Progenitor cell of endocrine pancreas (in vitro differentiated cells): ENCODE measurements at regions not wholly inside any gene's neighbourhood (a gene's known extent, or its start where the extent isn't known, plus 50 kb on each side); places are given as distances from the start of the nearest gene placed in this dataset.
"Not testable (repeated sequence)": the region's sequence is repeated elsewhere in the genome, so short reads cannot be mapped to it uniquely, and the experiment has no call there.

Experiments
- DNase-seq: peaks from one replicate; pipeline ENCODE4 v3.0.0; 2021; ENCODE audit warnings: low spot score; ENCODE audit not compliant: unreplicated experiment
- H3K27ac Mint-ChIP-seq: 2 replicates; pipeline ENCODE4 v1.8.0; 2021; ENCODE audit warnings: mild to moderate bottlenecking, moderate library complexity, mixed read lengths
- H3K27me3 Mint-ChIP-seq: 2 replicates; pipeline ENCODE4 v1.8.0; 2021; ENCODE audit warnings: mixed read lengths
- H3K36me3 Mint-ChIP-seq: 2 replicates; pipeline ENCODE4 v1.8.0; 2022; ENCODE audit warnings: mixed read lengths; ENCODE audit not compliant: insufficient read depth
- H3K4me1 Mint-ChIP-seq: 2 replicates; pipeline ENCODE4 v1.8.0; 2021; ENCODE audit warnings: low read depth, mixed read lengths
- H3K4me3 Mint-ChIP-seq: 2 replicates; pipeline ENCODE4 v1.8.0; 2021; ENCODE audit warnings: low read depth, mild to moderate bottlenecking, moderate library complexity, mixed read lengths
- H3K9me3 Mint-ChIP-seq: 2 replicates; pipeline ENCODE4 v1.8.0; 2021; ENCODE audit warnings: low read depth, mixed read lengths
- CTCF ChIP-seq: fragments of 200-600 bp; sonication (generic); IDR thresholded peaks from one replicate; pipeline ENCODE4 v1.5.0; 2021; ENCODE audit warnings: antibody characterized with exemption, mild to moderate bottlenecking; ENCODE audit not compliant: unreplicated experiment

- TF ChIP-seq CTCF = no peak
- Mint-ChIP-seq H3K4me3 (no peak overlapping the region), H3K4me1 (peaks cover 9% of the 10 kb centered on the region), H3K9me3 (no peaks in the 10 kb centered on the region), H3K27ac (no peak overlapping the region), H3K27me3 (no peaks in the 10 kb centered on the region), H3K36me3 (peaks cover 13% of the 10 kb centered on the region)
- no peak for DNase-seq
Measured at GRCh38 chr22:25497181-25497641, 67.3 kb upstream of the GRK3 start.

- no peaks in the 10 kb centered on the region for H3K27me3 Mint-ChIP-seq
- H3K4me1 Mint-ChIP-seq = peaks cover 9% of the 10 kb centered on the region
- peaks cover 13% of the 10 kb centered on the region for H3K36me3 Mint-ChIP-seq
- no peak overlapping the region for H3K4me3 Mint-ChIP-seq
- DNase-seq = no peak
- no peaks in the 10 kb centered on the region for H3K9me3 Mint-ChIP-seq
- TF ChIP-seq CTCF = no peak
- no peak overlapping the region for H3K27ac Mint-ChIP-seq
Measured at GRCh38 chr22:25497716-25498115, 66.8 kb upstream of the GRK3 start.

- H3K9me3 Mint-ChIP-seq, DNase-seq, H3K4me3 Mint-ChIP-seq, H3K4me1 Mint-ChIP-seq, H3K36me3 Mint-ChIP-seq, H3K27me3 Mint-ChIP-seq, H3K27ac Mint-ChIP-seq: not testable (repeated sequence)
Measured at GRCh38 chr22:25500671-25501070, 63.8 kb upstream of the GRK3 start.

GRCh38 chr22:25504017-25504416 lies 60.5 kb upstream of the GRK3 start:
- DNase-seq, H3K27me3 Mint-ChIP-seq, H3K4me3 Mint-ChIP-seq, H3K4me1 Mint-ChIP-seq, H3K27ac Mint-ChIP-seq, H3K9me3 Mint-ChIP-seq, H3K36me3 Mint-ChIP-seq: not testable (repeated sequence)

- Mint-ChIP-seq H3K27me3 (no peaks in the 10 kb centered on the region), H3K4me1 (peaks cover 3% of the 10 kb centered on the region), H3K36me3 (peaks cover 9% of the 10 kb centered on the region), H3K4me3 (no peak overlapping the region), H3K27ac (no peak overlapping the region), H3K9me3 (no peaks in the 10 kb centered on the region)
- TF ChIP-seq CTCF = no peak
- DNase-seq = no peak
Measured at GRCh38 chr22:25508161-25508560, 56.3 kb upstream of the GRK3 start.

GRCh38 chr22:25508761-25509321 lies 55.6 kb upstream of the GRK3 start:
- no peaks in the 10 kb centered on the region for H3K9me3 Mint-ChIP-seq
- DNase-seq = no peak
- no peak overlapping the region for H3K4me3 Mint-ChIP-seq
- peaks cover 3% of the 10 kb centered on the region for H3K4me1 Mint-ChIP-seq
- H3K27me3 Mint-ChIP-seq = no peaks in the 10 kb centered on the region
- no peak overlapping the region for H3K27ac Mint-ChIP-seq
- TF ChIP-seq CTCF = no peak
- H3K36me3 Mint-ChIP-seq = peaks cover 9% of the 10 kb centered on the region
